ENCODE measurements at regions not wholly inside any gene's neighbourhood (a gene's known extent, or its start where the extent isn't known, plus 50 kb on each side); places are given as distances from the start of the nearest gene placed in this dataset.
"Not testable (repeated sequence)": the region's sequence is repeated elsewhere in the genome, so short reads cannot be mapped to it uniquely, and the experiment has no call there.

DNA sequence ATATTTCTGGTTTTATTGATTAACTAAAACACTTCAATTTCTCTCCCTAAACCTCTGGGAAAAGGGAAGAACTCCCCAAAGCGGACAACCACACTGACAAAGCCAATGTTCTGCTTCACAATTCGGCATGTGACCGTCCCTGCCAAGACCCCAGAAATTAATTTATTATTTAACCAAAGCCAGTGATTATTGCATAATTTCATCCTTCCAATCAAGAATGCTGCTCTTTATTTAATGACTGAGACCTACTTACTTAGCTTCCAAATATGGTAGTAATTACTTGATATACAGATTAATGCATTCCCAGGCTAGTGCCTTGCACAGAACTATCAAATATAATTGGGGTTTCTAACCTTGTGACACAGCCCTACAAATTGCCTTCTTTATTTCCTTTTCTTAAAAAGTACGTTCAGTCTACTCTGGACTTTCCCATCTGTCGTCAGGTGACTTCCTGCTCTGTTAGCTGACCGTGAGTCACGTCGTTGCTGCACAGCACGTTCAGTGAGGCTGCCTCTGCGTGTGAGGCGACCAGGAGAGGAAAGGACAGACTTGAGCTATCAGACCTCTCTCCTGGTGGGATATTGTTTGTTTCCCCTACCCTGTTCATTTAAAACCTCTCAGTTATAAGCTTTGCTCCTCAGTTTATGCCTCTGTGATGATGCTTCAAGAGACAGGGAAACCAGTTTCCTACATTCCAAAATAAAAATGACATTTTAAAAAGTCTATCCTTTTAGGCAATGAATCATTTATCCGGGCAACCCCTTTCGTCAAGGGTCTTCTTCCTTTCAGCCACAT is 55.7 kb upstream of the TNFAIP3 start:
- Histone ChIP-seq H3K36me3 (ENCODE audit: control insufficient read depth, insufficient read depth, low read length) (no peaks in the 10 kb centered on the region), H3K27me3 (ENCODE audit: control insufficient read depth, insufficient read depth, low read length) (no peaks in the 10 kb centered on the region), H3K4me1 (ENCODE audit: control insufficient read depth, insufficient read depth, low read length) (peaks cover 27% of the 10 kb centered on the region), H3K4me3 (ENCODE audit: low read length) (no peak overlapping the region), H3K9me3 (ENCODE audit: control insufficient read depth, low read depth, low read length) (no peaks in the 10 kb centered on the region), H3K27ac (ENCODE audit: low read length) (peak overlapping the region; percentile 60)
- DNase-seq = peak; percentile 92 to 94
- WGBS (ENCODE audit: insufficient coverage, low lambda C conversion rate) = 47% methylated on average over 2 of the region's 13 CpGs

DNA sequence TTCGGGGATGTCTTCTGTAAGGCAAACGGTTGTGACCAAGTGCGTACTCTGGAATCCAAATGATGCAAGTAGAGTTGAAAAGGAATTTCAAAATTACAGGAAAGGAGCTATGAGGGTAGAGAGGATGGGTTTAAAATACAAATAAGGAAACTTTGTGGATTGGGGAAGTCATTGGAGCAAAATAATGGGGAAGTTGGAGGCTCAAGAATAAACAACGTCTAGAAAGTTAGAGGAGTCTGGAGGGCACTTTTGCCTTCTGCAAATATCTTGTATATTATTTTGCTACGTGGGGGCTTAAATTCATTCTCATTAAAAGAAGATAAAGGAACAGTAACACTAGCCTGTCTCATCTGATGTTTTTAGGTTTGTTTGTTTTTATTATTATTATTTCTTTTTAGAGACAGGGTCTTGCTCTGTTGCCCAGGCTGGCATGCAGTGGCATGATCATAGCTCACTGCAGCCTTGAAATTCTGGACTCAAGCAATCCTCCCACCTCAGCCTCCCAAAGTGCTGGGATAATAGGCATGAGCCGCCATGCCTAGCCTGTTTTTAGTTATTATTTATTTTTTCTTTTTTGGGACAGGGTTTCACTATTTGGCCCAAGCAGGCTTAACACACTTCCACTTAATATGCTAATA is 55.0 kb upstream of the TNFAIP3 start:
- Histone ChIP-seq H3K36me3 (ENCODE audit: control insufficient read depth, insufficient read depth, low read length) (no peaks in the 10 kb centered on the region), H3K4me1 (ENCODE audit: control insufficient read depth, insufficient read depth, low read length) (peaks cover 27% of the 10 kb centered on the region), H3K4me3 (ENCODE audit: low read length) (no peak overlapping the region), H3K9me3 (ENCODE audit: control insufficient read depth, low read depth, low read length) (no peaks in the 10 kb centered on the region), H3K27me3 (ENCODE audit: control insufficient read depth, insufficient read depth, low read length) (no peaks in the 10 kb centered on the region), H3K27ac (ENCODE audit: low read length) (peak overlapping the region; percentile 60)
- 78% methylated on average over 6 of the region's 6 CpGs for WGBS (ENCODE audit: insufficient coverage, low lambda C conversion rate)
- DNase-seq = no peak

DNA sequence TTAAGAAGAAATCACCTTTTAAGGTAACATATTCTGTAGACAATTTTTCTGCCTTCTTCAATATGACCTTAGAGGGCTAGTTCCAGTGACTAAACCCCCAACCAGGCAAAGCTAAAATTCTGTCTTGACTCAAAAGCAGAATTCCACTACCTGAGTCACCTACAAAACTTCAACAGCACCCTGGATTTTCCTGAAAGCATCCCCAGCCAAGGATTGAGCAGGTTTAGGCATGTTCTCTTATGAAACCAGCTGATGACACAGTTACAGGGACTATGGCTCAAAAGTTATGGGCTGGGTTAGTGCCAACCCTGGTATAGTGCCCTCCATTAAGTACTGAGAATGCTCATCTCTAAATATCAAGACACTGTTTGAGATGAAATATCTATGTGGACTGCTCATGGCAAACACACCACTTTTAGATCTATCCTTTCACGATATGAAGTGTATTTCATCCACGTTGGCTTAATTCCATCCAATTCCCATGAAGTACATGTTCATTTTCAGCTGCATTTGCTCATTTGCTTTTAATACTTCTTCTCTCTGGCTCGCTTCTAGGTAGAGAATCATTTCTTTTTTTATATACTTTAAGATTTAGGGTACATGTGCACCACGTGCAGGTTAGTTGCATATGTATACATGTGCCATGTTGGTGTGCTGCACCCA is 53.6 kb upstream of the TNFAIP3 start:
- H3K4me3 ChIP-seq (ENCODE audit: low read length) = no peak overlapping the region
- WGBS (ENCODE audit: insufficient coverage, low lambda C conversion rate) = 100% methylated on average over 2 of the region's 4 CpGs
- no peaks in the 10 kb centered on the region for H3K27me3 ChIP-seq (ENCODE audit: control insufficient read depth, insufficient read depth, low read length)
- no peaks in the 10 kb centered on the region for H3K36me3 ChIP-seq (ENCODE audit: control insufficient read depth, insufficient read depth, low read length)
- H3K9me3 ChIP-seq (ENCODE audit: control insufficient read depth, low read depth, low read length) = no peaks in the 10 kb centered on the region
- no peak for DNase-seq
- no peak overlapping the region for H3K27ac ChIP-seq (ENCODE audit: low read length)
- peaks cover 24% of the 10 kb centered on the region for H3K4me1 ChIP-seq (ENCODE audit: control insufficient read depth, insufficient read depth, low read length)

DNA sequence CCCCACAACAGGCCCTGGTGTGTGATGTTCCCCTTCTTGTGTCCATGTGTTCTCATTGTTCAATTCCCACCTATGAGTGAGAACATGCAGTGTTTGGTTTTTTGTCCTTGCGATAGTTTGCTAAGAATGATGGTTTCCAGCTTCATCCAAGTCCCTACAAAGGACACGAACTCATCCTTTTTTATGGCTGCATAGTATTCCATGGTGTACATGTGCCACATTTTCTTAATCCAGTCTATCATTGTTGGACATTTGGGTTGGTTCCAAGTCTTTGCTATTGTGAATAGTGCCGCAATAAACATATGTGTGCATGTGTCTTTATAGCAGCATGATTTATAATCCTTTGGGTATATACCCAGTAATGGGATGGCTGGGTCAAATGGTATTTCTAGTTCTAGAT is 53.0 kb upstream of the TNFAIP3 start:
- not testable (repeated sequence) for H3K4me3 ChIP-seq (ENCODE audit: low read length); H3K36me3 ChIP-seq (ENCODE audit: control insufficient read depth, insufficient read depth, low read length); H3K27me3 ChIP-seq (ENCODE audit: control insufficient read depth, insufficient read depth, low read length); DNase-seq; H3K27ac ChIP-seq (ENCODE audit: low read length); H3K9me3 ChIP-seq (ENCODE audit: control insufficient read depth, low read depth, low read length)
- no CpG with 5 or more reads among the region's 3 CpGs for WGBS (ENCODE audit: insufficient coverage, low lambda C conversion rate)
- peaks cover 20% of the 10 kb centered on the region for H3K4me1 ChIP-seq (ENCODE audit: control insufficient read depth, insufficient read depth, low read length)

DNA sequence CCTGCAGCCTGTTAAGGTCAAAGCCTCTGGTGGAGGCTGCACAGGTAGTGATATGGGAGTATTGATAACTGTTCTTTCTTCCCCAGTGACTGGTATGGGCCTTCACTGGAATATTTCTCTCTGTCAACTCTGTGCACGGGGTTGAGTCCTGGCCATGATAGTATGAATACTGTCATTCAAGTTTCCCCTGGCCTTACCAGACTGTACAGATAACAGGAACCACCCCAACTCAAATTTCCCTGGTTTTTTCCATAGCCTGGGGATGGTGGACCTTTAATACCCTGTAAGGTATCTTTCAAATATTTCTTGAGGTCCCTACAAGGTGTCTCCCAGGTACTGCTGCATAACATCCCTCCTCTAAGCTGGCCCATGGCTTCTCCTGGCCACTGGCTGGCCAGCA is 51.4 kb upstream of the TNFAIP3 start:
- H3K36me3 ChIP-seq (ENCODE audit: control insufficient read depth, insufficient read depth, low read length) = no peaks in the 10 kb centered on the region
- no peaks in the 10 kb centered on the region for H3K9me3 ChIP-seq (ENCODE audit: control insufficient read depth, low read depth, low read length)
- DNase-seq = no peak
- no CpG with 5 or more reads among the region's 1 CpG for WGBS (ENCODE audit: insufficient coverage, low lambda C conversion rate)
- no peak overlapping the region for H3K4me3 ChIP-seq (ENCODE audit: low read length)
- H3K27me3 ChIP-seq (ENCODE audit: control insufficient read depth, insufficient read depth, low read length) = no peaks in the 10 kb centered on the region
- H3K4me1 ChIP-seq (ENCODE audit: control insufficient read depth, insufficient read depth, low read length) = peaks cover 9% of the 10 kb centered on the region
- H3K27ac ChIP-seq (ENCODE audit: low read length) = no peak overlapping the region

DNA sequence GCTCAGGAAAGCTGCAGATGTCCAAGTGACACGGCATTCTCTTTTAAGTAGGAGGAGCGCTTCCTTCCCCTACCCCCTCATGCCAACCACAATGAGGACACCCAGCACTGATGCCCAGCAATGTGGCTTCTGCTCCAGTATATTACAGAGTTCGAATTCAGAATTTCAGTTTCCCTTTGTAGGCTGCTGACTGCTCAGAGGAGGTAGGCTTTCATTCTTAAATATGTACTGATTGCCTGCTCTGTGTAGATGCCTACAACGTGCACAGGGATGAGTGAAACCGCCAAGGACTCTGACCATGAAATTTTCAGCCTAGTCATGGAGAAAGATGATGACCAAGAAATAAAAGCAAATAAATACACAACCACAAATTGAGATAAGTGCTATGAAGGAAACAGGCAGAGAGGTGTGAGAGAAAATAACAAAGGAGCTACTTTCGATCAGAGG is 50.9 kb upstream of the TNFAIP3 start:
- Histone ChIP-seq H3K9me3 (ENCODE audit: control insufficient read depth, low read depth, low read length) (no peaks in the 10 kb centered on the region), H3K27ac (ENCODE audit: low read length) (no peak overlapping the region), H3K36me3 (ENCODE audit: control insufficient read depth, insufficient read depth, low read length) (no peaks in the 10 kb centered on the region), H3K27me3 (ENCODE audit: control insufficient read depth, insufficient read depth, low read length) (no peaks in the 10 kb centered on the region), H3K4me3 (ENCODE audit: low read length) (no peak overlapping the region), H3K4me1 (ENCODE audit: control insufficient read depth, insufficient read depth, low read length) (peaks cover 5% of the 10 kb centered on the region)
- 50% methylated on average over 2 of the region's 6 CpGs for WGBS (ENCODE audit: insufficient coverage, low lambda C conversion rate)
- no peak for DNase-seq

DNA sequence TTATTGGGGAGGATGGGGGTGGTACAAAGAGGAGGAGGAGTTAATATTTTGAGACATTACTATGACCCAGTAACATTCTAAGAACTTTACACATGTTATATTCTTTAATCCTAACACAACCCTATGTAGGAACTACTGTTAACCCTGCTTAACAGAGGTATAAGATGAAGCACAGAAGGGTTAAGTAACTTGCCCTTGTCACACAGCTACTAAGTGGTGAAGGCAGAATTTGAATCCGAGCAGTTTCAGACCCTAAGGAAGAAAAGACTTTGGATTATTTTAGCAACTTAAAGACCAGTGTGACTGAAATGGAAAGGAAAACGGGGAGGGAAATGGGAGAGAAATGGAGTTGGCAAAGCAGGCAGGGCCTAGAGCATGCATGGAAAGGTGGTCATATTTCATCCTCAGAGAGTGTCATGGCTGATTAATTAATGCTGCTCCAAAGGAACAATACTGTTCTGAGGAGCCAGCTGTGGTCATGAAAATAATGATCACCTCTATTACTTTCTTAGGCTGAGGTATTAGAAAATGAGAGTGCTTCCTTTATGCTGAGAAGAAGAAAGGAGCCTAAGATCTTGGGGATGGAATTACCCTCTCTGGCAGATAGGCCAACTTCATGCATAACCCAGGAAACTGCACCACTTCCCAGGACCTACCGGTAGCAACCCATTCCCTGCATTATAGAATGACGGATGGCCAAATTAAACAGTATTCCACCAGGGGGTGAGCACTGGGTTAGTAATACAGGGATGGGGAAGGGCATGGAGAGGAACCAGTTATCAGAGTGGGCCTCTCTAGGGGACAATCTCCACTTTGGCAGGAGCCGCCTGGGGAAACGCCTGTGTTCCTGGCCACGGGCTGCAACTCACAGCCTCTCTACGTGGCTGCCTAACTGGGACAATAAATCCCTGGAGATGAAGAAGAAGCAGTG is 50.1 kb upstream of the TNFAIP3 start:
- Histone ChIP-seq H3K4me1 (ENCODE audit: control insufficient read depth, insufficient read depth, low read length) (no peaks in the 10 kb centered on the region), H3K27me3 (ENCODE audit: control insufficient read depth, insufficient read depth, low read length) (no peaks in the 10 kb centered on the region), H3K4me3 (ENCODE audit: low read length) (no peak overlapping the region), H3K36me3 (ENCODE audit: control insufficient read depth, insufficient read depth, low read length) (no peaks in the 10 kb centered on the region), H3K27ac (ENCODE audit: low read length) (no peak overlapping the region), H3K9me3 (ENCODE audit: control insufficient read depth, low read depth, low read length) (no peaks in the 10 kb centered on the region)
- DNase-seq = no peak
- 86% methylated on average over 2 of the region's 8 CpGs for WGBS (ENCODE audit: insufficient coverage, low lambda C conversion rate)

Data from large intestine (tissue), 3 donors.